ENCODE measurements at regions not wholly inside any gene's neighbourhood (a gene's known extent, or its start where the extent isn't known, plus 50 kb on each side); places are given as distances from the start of the nearest gene placed in this dataset.

- no peak for TF ChIP-seq REST (IDR thresholded peaks at IDR 0.05)
Measured at GRCh38 chr7:156065400-156065799, 253.1 kb upstream of the SHH start (continued).

GRCh38 chr7:156064971-156065386, 252.7 kb upstream of the SHH start:
- TF ChIP-seq ZNF302 (CRISPR knock-in tag; IDR thresholded peaks at IDR 0.05), result no peak
- Histone ChIP-seq H3K4me3 (no peak overlapping the region), H3K9me3 (no peaks in the 10 kb centered on the region), H3K27ac (peak overlapping the region in 1 of 2 experiments; percentile 45; a peak in 2 of 6 replicates), H3K4me2 (peak overlapping the region; percentile 39), H3K4me1 (peaks cover 15% of the 10 kb centered on the region)
- FAIRE-seq (no peak), ATAC-seq (peak; percentile 31 to 62; a peak in 4 of 6 replicates), DNase-seq (ENCODE audit: low read depth in 1 of 2, low spot score in 1 of 2) (peak in 1 of 2 experiments; percentile 9)
- CTCF ChIA-PET, result no interaction called here
- 22% methylated on average over 4 of the region's 4 CpGs for WGBS (ENCODE audit: missing lambda C conversion rate)
- POLR2A ChIA-PET, result no interaction called here

GRCh38 chr7:156063241-156063810, 251.1 kb upstream of the SHH start:
- no peak for DNase-seq (ENCODE audit: low read depth in 1 of 2, low spot score in 1 of 2)
- Histone ChIP-seq H3K9me3 (no peaks in the 10 kb centered on the region), H3K4me2 (no peak overlapping the region), H3K4me1 (peaks cover 15% of the 10 kb centered on the region), H3K4me3 (no peak overlapping the region), H3K27ac (no peak overlapping the region)
- TF ChIP-seq JUN (IDR thresholded peaks at IDR 0.05) (no peak), MAFK (IDR thresholded peaks at IDR 0.05; ENCODE audit: partially characterized antibody) (no peak), HOXB5 (CRISPR knock-in tag; IDR thresholded peaks at IDR 0.05) (no peak), CHD2 (IDR thresholded peaks at IDR 0.05; ENCODE audit: low read length, partially characterized antibody) (no peak), BHLHE40 (IDR thresholded peaks at IDR 0.05; ENCODE audit: low read depth, low read length) (no peak), RNF2 (IDR thresholded peaks at IDR 0.05; ENCODE audit: borderline replicate concordance, low read depth) (no peak), SREBF2 (IDR thresholded peaks at IDR 0.05) (no peak), POLR2A (IDR thresholded peaks at IDR 0.05; ENCODE audit: low read length) (no peak), USF2 (IDR thresholded peaks at IDR 0.05) (no peak), ZFP36 (IDR thresholded peaks at IDR 0.05; ENCODE audit: borderline replicate concordance, partially characterized antibody) (no peak), REST (IDR thresholded peaks at IDR 0.05) (no peak), FOSB (CRISPR knock-in tag; IDR thresholded peaks at IDR 0.05) (no peak), EP300 (IDR thresholded peaks at IDR 0.05) (no peak)
- no peak for ATAC-seq
- FAIRE-seq, result no peak
- ChIA-PET CTCF (no interaction called here), POLR2A (no interaction called here)
- WGBS (ENCODE audit: missing lambda C conversion rate), result 85% methylated on average over 28 of the region's 28 CpGs
